ENCODE measurements at regions not wholly inside any gene's neighbourhood (a gene's known extent, or its start where the extent isn't known, plus 50 kb on each side); places are given as distances from the start of the nearest gene placed in this dataset.

DNA sequence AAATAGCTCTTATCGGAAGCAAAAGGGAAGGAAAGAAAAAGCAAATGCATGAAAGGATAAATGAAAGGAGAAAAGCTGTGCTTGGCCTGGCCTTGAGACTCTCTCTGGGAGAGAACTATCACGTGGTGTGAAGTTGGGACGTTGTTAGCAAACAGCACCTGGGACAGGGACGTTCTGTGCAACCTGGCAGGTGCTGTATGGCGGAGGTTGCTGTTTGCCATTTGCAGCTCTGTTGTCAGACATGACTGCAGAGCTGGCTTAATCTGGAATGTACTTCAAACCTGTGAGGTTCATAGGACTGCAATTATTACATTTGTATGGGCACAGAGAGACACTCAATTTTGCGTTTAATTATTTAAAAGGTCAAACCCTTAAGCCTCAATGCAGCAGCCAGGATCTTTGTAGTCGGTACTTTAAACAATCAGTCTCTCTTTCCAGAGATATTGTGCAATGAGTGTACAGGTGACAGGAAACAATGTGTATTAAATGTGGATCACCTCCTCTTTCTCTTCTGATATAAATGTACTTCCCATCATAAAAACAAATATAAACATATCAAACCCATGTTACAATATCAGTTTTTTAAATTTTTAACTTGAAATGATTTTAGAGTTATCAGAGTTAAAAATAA, 800.5 kb upstream of the KCND2 start:
- H3K27ac ChIP-seq (ENCODE audit: low read depth, low read length): no peak overlapping the region
- no peaks in the 10 kb centered on the region for H3F3A ChIP-seq (ENCODE audit: control insufficient read depth, insufficient read depth)
- no peaks in the 10 kb centered on the region for H3K79me2 ChIP-seq (ENCODE audit: control insufficient read depth, low read length)
- H3K36me3 ChIP-seq (ENCODE audit: control insufficient read depth, low read length): no peaks in the 10 kb centered on the region
- no peak overlapping the region for H3K4me3 ChIP-seq (ENCODE audit: low read length)
- H3K4me2 ChIP-seq (ENCODE audit: low read length): no peak overlapping the region
- no peaks in the 10 kb centered on the region; the same call in 1 of the 2 replicates for H3K9me2 ChIP-seq (replicated peaks; ENCODE audit: control insufficient read depth, low read length)
- H4K20me1 ChIP-seq (ENCODE audit: control insufficient read depth, insufficient read depth, low read depth, low read length): no peaks in the 10 kb centered on the region
- TF ChIP-seq, protein P1, sequence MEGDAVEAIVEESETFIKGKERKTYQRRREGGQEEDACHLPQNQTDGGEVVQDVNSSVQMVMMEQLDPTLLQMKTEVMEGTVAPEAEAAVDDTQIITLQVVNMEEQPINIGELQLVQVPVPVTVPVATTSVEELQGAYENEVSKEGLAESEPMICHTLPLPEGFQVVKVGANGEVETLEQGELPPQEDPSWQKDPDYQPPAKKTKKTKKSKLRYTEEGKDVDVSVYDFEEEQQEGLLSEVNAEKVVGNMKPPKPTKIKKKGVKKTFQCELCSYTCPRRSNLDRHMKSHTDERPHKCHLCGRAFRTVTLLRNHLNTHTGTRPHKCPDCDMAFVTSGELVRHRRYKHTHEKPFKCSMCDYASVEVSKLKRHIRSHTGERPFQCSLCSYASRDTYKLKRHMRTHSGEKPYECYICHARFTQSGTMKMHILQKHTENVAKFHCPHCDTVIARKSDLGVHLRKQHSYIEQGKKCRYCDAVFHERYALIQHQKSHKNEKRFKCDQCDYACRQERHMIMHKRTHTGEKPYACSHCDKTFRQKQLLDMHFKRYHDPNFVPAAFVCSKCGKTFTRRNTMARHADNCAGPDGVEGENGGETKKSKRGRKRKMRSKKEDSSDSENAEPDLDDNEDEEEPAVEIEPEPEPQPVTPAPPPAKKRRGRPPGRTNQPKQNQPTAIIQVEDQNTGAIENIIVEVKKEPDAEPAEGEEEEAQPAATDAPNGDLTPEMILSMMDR (IDR thresholded peaks at IDR 0.05; ENCODE audit: low read depth, low read length, poor library complexity, severe bottlenecking): no peak
- TF ChIP-seq EZH2phosphoT487 (IDR thresholded peaks at IDR 0.05; ENCODE audit: borderline replicate concordance, low read length): no peak
- no peaks in the 10 kb centered on the region for H3K9me3 ChIP-seq (ENCODE audit: control insufficient read depth, insufficient read depth, low read length)
- H3K27me3 ChIP-seq (ENCODE audit: control insufficient read depth, low read length): no peaks in the 10 kb centered on the region
- no peaks in the 10 kb centered on the region for H3K4me1 ChIP-seq (ENCODE audit: control insufficient read depth, low read length)

DNA sequence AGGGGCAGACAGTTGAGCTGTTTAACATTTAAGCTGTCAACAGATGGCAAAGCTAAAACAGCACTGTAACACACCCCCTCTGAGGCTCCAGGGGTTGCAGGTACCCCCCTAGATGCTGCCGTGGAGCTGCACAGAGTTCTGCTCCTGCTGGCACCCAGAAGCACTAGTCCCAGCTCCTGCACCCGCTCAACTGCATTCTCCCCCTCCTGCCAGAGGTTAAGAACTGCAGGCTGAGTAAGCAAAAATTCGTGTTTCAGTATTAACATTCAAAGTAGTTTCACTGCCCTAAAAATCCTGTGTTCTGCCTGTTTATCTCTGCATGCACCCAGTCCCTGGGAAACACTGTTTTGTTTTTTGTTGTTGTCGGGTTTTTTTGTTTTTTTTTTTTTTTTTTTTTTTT, 790.8 kb upstream of the KCND2 start:
- H3K27me3 ChIP-seq (ENCODE audit: control insufficient read depth, low read length): no peaks in the 10 kb centered on the region
- H3K79me2 ChIP-seq (ENCODE audit: control insufficient read depth, low read length): no peaks in the 10 kb centered on the region
- no peaks in the 10 kb centered on the region for H3F3A ChIP-seq (ENCODE audit: control insufficient read depth, insufficient read depth)
- H3K4me1 ChIP-seq (ENCODE audit: control insufficient read depth, low read length): no peaks in the 10 kb centered on the region
- H3K4me3 ChIP-seq (ENCODE audit: low read length): no peak overlapping the region
- no peaks in the 10 kb centered on the region for H3K9me2 ChIP-seq (replicated peaks; ENCODE audit: control insufficient read depth, low read length)
- no peaks in the 10 kb centered on the region for H3K36me3 ChIP-seq (ENCODE audit: control insufficient read depth, low read length)
- H3K4me2 ChIP-seq (ENCODE audit: low read length): no peak overlapping the region
- no peak overlapping the region for H3K27ac ChIP-seq (ENCODE audit: low read depth, low read length)
- no peaks in the 10 kb centered on the region for H3K9me3 ChIP-seq (ENCODE audit: control insufficient read depth, insufficient read depth, low read length)
- TF ChIP-seq EZH2phosphoT487 (IDR thresholded peaks at IDR 0.05; ENCODE audit: borderline replicate concordance, low read length): no peak
- TF ChIP-seq, protein P1 (IDR thresholded peaks at IDR 0.05; ENCODE audit: low read depth, low read length, poor library complexity, severe bottlenecking): peak; percentile 28
- no peaks in the 10 kb centered on the region for H4K20me1 ChIP-seq (ENCODE audit: control insufficient read depth, insufficient read depth, low read depth, low read length)

DNA sequence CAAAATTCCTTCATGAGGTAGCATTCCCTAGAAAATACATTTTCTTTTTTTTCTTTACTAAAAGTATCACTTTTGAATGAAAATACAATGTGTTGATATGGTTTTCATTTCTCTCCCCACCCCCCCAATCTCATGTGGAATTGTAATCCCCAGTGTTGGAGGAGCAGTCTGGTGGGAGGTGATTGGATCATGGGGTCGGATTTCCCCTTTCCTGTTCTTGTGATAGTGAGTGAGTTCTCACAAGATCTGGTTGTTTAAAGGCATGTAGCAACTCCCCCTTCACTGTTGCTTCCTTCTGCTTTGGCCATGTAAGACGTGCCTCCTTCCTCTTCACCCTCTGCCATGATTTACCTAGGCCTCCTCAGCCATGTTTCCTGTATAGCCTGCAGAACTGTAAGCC, 790.3 kb upstream of the KCND2 start:
- no peaks in the 10 kb centered on the region for H3K4me1 ChIP-seq (ENCODE audit: control insufficient read depth, low read length)
- no peaks in the 10 kb centered on the region for H3K36me3 ChIP-seq (ENCODE audit: control insufficient read depth, low read length)
- H3K9me3 ChIP-seq (ENCODE audit: control insufficient read depth, insufficient read depth, low read length): no peaks in the 10 kb centered on the region
- TF ChIP-seq, protein P1 (IDR thresholded peaks at IDR 0.05; ENCODE audit: low read depth, low read length, poor library complexity, severe bottlenecking): no peak
- no peak for TF ChIP-seq EZH2phosphoT487 (IDR thresholded peaks at IDR 0.05; ENCODE audit: borderline replicate concordance, low read length)
- H3K27me3 ChIP-seq (ENCODE audit: control insufficient read depth, low read length): no peaks in the 10 kb centered on the region
- no peak overlapping the region for H3K4me2 ChIP-seq (ENCODE audit: low read length)
- no peaks in the 10 kb centered on the region for H4K20me1 ChIP-seq (ENCODE audit: control insufficient read depth, insufficient read depth, low read depth, low read length)
- no peaks in the 10 kb centered on the region for H3K79me2 ChIP-seq (ENCODE audit: control insufficient read depth, low read length)
- H3K27ac ChIP-seq (ENCODE audit: low read depth, low read length): no peak overlapping the region
- no peak overlapping the region for H3K4me3 ChIP-seq (ENCODE audit: low read length)
- no peaks in the 10 kb centered on the region for H3K9me2 ChIP-seq (replicated peaks; ENCODE audit: control insufficient read depth, low read length)
- H3F3A ChIP-seq (ENCODE audit: control insufficient read depth, insufficient read depth): no peaks in the 10 kb centered on the region

Data from DOHH2 (cell line).